PC-9 (cell line): ENCODE measurements at regions not wholly inside any gene's neighbourhood (a gene's known extent, or its start where the extent isn't known, plus 50 kb on each side); places are given as distances from the start of the nearest gene placed in this dataset.

Experiments
- BruUV-seq: library from RNA; stranded (reverse); fragments of 400-500 nt; replicated peaks from 2 replicates; lab custom pipeline; 2021; lab: Mats Ljungman, UMichigan
- CTCF ChIA-PET: fragments of 300-600 bp; sonication (Branson Sonifier 250); formaldehyde crosslinking; loops from one replicate; lab custom pipeline; 2022; ENCODE audit warnings: antibody characterized with exemption; lab: Charles Lee
- POLR2A ChIA-PET: fragments of 300-600 bp; sonication (Branson Sonifier 250); formaldehyde crosslinking; loops from one replicate; lab custom pipeline; 2022; ENCODE audit warnings: antibody characterized with exemption; ENCODE audit not compliant: unreplicated experiment; lab: Charles Lee
- DNase-seq, 2 experiments: peaks; one replicate each; pipeline versions ENCODE4 v3.0.0 to v3.0.0-alpha.2; 2015 to 2022; ENCODE audit warnings: mixed read lengths in 1 of 2
- H2AFZ ChIP-seq: fragments of 200-600 bp; sonication (generic); 2 replicates; pipeline ENCODE4 v1.8.1; 2017; ENCODE audit warnings: antibody characterized with exemption
- H3F3A ChIP-seq: fragments of 200-600 bp; sonication (generic); 2 replicates; pipeline ENCODE4 v1.8.1; 2017; ENCODE audit warnings: antibody characterized with exemption, mild to moderate bottlenecking, low read depth; ENCODE audit not compliant: insufficient read depth
- H3K27ac ChIP-seq: fragments of 200-600 bp; sonication (generic); 2 replicates; pipeline ENCODE4 v1.6.1; 2016; ENCODE audit warnings: mixed run types
- H3K27me3 ChIP-seq: fragments of 200-600 bp; sonication (generic); 2 replicates; pipeline ENCODE4 v1.6.1; 2016; ENCODE audit warnings: low read depth, mixed run types; ENCODE audit not compliant: insufficient read depth
- H3K36me3 ChIP-seq: fragments of 200-600 bp; sonication (generic); 2 replicates; pipeline ENCODE4 v1.6.1; 2016; ENCODE audit warnings: low read depth, mixed run types
- H3K4me1 ChIP-seq: fragments of 200-600 bp; sonication (generic); replicated peaks from 2 replicates; pipeline ENCODE4 v1.6.1; 2016; ENCODE audit warnings: mixed run types; ENCODE audit not compliant: insufficient read depth
- H3K4me2 ChIP-seq: fragments of 200-600 bp; sonication (generic); 2 replicates; pipeline ENCODE4 v1.6.1; 2017; ENCODE audit warnings: mixed run types
- H3K4me3 ChIP-seq: fragments of 200-600 bp; sonication (generic); 2 replicates; pipeline ENCODE4 v1.6.1; 2016; ENCODE audit warnings: mixed run types
- H3K79me2 ChIP-seq: fragments of 200-600 bp; sonication (generic); 2 replicates; pipeline ENCODE4 v1.6.1; 2017; ENCODE audit warnings: low read depth, mixed run types
- H3K9me2 ChIP-seq: fragments of 200-600 bp; sonication (generic); 2 replicates; pipeline ENCODE4 v1.8.1; 2017; ENCODE audit warnings: mild to moderate bottlenecking; ENCODE audit not compliant: insufficient read depth
- H3K9me3 ChIP-seq: fragments of 200-600 bp; sonication (generic); 2 replicates; pipeline ENCODE4 v1.8.1; 2016; ENCODE audit warnings: low read depth; ENCODE audit not compliant: insufficient read depth
- H4K20me1 ChIP-seq: fragments of 200-600 bp; sonication (generic); 2 replicates; pipeline ENCODE4 v1.8.1; 2017; ENCODE audit not compliant: insufficient read depth
- EZH2 ChIP-seq: fragments of 200-600 bp; sonication (generic); IDR thresholded peaks from 2 replicates; pipeline ENCODE4 v1.8.0; 2017; ENCODE audit warnings: antibody characterized with exemption, low read depth
- intact Hi-C: fragments of 100-400 bp; cut with micrococcal nuclease; formaldehyde crosslinking; loops from one replicate; pipeline ENCODE4 v1.10.0; 2022; ENCODE audit not compliant: unreplicated experiment
- TF ChIP-seq, protein P1 (sequence below): fragments of 200-600 bp; sonication (generic); conservative IDR thresholded peaks from 2 replicates; pipeline ENCODE4 v1.6.1; 2017; ENCODE audit warnings: mixed run types, antibody characterized with exemption, mild to moderate bottlenecking, moderate library complexity

DNA sequence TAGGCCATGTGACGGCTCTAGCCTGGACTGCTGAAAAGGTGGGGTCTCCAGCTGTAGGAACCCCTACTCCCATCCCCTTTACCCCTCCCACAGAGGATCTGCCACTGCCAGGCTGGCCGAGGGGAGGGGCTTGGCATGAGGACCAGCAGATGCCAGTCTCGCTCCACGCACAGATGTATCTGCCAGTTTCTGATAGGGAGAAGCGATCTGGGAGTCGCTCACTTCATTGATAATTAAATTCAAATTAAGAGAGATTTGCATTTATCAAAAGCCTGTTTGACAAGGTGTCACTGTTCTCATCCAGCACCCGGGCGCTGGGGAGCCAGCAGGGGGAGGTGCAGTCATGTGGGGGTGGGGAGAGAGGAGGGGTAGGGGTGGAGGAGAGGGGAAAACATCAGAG, 217.6 kb upstream of the MYL2 start:
- H3K27me3 ChIP-seq: peaks cover 93% of the 10 kb centered on the region
- no TSS peak for BruUV-seq
- H3K36me3 ChIP-seq: no peaks in the 10 kb centered on the region
- no peak overlapping the region for H3K4me2 ChIP-seq
- no peaks in the 10 kb centered on the region for H3K4me1 ChIP-seq
- intact Hi-C loops: no loop called here
- ChIA-PET CTCF (no interaction called here), POLR2A (no interaction called here)
- no peak for DNase-seq
- H3K9me3 ChIP-seq: no peaks in the 10 kb centered on the region
- no peaks in the 10 kb centered on the region for H3F3A ChIP-seq
- TF ChIP-seq EZH2: no peak
- TF ChIP-seq, protein P1, sequence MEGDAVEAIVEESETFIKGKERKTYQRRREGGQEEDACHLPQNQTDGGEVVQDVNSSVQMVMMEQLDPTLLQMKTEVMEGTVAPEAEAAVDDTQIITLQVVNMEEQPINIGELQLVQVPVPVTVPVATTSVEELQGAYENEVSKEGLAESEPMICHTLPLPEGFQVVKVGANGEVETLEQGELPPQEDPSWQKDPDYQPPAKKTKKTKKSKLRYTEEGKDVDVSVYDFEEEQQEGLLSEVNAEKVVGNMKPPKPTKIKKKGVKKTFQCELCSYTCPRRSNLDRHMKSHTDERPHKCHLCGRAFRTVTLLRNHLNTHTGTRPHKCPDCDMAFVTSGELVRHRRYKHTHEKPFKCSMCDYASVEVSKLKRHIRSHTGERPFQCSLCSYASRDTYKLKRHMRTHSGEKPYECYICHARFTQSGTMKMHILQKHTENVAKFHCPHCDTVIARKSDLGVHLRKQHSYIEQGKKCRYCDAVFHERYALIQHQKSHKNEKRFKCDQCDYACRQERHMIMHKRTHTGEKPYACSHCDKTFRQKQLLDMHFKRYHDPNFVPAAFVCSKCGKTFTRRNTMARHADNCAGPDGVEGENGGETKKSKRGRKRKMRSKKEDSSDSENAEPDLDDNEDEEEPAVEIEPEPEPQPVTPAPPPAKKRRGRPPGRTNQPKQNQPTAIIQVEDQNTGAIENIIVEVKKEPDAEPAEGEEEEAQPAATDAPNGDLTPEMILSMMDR: no peak
- no peaks in the 10 kb centered on the region for H3K79me2 ChIP-seq
- H3K9me2 ChIP-seq: no peaks in the 10 kb centered on the region
- H2AFZ ChIP-seq: no peak overlapping the region
- no peaks in the 10 kb centered on the region for H4K20me1 ChIP-seq
- H3K4me3 ChIP-seq: no peak overlapping the region
- H3K27ac ChIP-seq: no peak overlapping the region

DNA sequence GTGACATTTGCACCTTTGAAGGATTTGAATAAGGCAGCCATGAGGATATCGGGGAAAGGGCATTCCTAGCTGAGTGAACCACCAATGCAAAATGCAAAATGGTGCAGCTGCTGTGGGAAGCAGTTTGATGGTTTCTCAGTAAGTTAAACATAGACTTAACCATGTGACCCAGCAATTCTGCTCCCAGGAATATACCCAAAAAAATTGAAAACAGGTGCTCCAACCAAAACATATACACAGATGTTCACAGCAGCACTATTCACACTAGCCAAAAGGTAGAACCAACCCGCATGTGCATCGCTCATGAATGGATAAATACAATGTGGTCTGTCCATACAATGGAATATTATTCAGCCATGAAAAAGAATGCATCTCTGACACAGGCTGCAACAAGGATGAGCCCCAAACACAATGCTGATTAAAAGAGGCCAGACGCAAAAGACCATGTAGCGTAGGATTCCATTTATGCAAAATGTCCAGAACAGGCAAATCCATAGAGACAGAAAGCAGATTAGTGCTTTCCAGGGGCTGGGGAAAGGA, 215.0 kb upstream of the MYL2 start:
- no peaks in the 10 kb centered on the region for H3K9me2 ChIP-seq
- POLR2A ChIA-PET: no interaction called here
- no peaks in the 10 kb centered on the region for H3F3A ChIP-seq
- no peak overlapping the region for H2AFZ ChIP-seq
- H3K27ac ChIP-seq: no peak overlapping the region
- no peak for DNase-seq
- no peaks in the 10 kb centered on the region for H3K36me3 ChIP-seq
- no peak overlapping the region for H3K4me3 ChIP-seq
- TF ChIP-seq EZH2: no peak
- TF ChIP-seq, protein P1: no peak
- no peak overlapping the region for H3K4me2 ChIP-seq
- intact Hi-C loops: no loop called here
- H3K9me3 ChIP-seq: no peaks in the 10 kb centered on the region
- no TSS peak for BruUV-seq
- H4K20me1 ChIP-seq: no peaks in the 10 kb centered on the region
- CTCF ChIA-PET: no interaction called here
- no peaks in the 10 kb centered on the region for H3K79me2 ChIP-seq
- no peaks in the 10 kb centered on the region for H3K4me1 ChIP-seq
- peaks cover 82% of the 10 kb centered on the region for H3K27me3 ChIP-seq

DNA sequence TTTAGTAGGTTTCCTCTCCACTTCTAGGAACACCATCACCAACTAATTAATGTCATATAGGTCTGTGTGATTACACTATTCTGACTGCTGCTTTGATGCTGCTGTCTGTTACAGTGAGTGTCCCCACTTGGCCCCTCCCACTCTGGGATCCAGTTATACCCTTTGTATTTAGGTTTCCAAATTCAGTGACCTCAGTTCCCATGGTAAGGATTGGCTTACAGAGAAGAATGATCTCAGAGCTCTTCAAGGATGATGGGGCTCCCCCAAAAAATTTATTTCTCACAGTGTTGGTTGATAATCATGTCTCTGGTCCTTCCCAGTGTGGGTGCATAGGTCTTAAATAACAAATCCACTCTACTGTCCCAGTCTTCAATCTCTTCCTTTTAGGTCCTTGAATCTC, 210.0 kb upstream of the MYL2 start:
- no peak for TF ChIP-seq EZH2
- TF ChIP-seq, protein P1: no peak
- Histone ChIP-seq H3K9me3 (no peaks in the 10 kb centered on the region), H3K27me3 (peaks cover 50% of the 10 kb centered on the region), H3K79me2 (no peaks in the 10 kb centered on the region), H3K4me1 (no peaks in the 10 kb centered on the region), H3K36me3 (no peaks in the 10 kb centered on the region), H3F3A (no peaks in the 10 kb centered on the region), H3K27ac (no peak overlapping the region), H4K20me1 (no peaks in the 10 kb centered on the region), H3K4me2 (no peak overlapping the region), H2AFZ (no peak overlapping the region), H3K9me2 (no peaks in the 10 kb centered on the region), H3K4me3 (no peak overlapping the region)
- DNase-seq: no peak
- BruUV-seq: no TSS peak
- intact Hi-C loops: no loop called here
- ChIA-PET CTCF (no interaction called here), POLR2A (no interaction called here)
